NCI-H187 treated with DMSO at 0.1 percent for 48 hours (cell line): ENCODE measurements at regions not wholly inside any gene's neighbourhood (a gene's known extent, or its start where the extent isn't known, plus 50 kb on each side); places are given as distances from the start of the nearest gene placed in this dataset.
"Not testable (repeated sequence)": the region's sequence is repeated elsewhere in the genome, so short reads cannot be mapped to it uniquely, and the experiment has no call there.

Source experiments
- DNase-seq: peaks from one replicate; lab custom pipeline; 2025; lab: John Stamatoyannopoulos, UW

DNA sequence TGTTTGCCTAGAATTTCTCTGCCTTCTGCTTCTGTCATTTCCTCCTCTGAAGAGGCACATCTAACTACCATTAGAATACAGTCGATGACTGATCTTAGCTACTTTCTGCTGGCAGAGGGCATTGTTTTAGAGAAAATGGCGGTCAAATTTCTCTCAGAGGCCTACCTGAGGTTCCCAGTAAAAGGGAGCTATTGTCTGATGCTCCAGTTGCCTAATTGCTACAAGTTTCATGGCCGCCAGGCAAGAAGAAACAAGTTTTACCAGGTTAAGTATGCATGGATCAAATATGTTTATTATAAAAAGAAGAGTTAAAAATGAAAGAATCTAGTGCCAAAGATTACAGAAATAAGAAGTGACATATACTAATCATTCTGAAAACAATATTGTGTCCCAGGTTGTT, 416.6 kb downstream of the DSC3 start:
- DNase-seq: no peak

DNA sequence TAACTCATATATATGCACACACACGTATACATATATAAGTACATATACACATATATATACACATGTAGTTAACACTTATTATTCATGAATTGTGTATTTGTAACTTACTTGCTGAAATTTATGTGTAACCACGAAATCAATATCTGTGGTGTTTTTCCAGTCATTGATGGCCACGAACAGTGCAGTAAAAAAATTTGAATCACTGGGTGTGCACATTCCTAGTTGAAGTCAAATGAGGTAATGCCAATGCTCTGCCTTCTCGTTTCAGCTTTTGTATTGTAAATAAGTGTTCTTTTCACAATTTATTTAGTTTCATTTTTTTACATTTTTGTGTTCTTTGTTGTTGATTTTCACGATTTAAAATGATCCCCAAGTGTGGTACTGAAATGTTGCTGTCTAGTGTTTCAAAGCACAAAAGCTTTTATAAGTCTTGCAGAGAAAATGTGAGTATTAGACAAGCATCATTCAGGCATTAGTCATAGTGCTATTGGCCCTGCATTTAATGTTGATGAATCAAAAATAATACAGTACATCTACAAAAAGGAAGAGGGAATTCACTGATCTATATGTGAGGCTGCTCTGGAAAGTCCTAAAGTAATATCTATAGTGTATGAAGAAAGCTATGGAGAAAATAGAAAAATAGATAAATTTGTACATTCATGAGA, 419.0 kb downstream of the DSC3 start:
- no peak for DNase-seq

DNA sequence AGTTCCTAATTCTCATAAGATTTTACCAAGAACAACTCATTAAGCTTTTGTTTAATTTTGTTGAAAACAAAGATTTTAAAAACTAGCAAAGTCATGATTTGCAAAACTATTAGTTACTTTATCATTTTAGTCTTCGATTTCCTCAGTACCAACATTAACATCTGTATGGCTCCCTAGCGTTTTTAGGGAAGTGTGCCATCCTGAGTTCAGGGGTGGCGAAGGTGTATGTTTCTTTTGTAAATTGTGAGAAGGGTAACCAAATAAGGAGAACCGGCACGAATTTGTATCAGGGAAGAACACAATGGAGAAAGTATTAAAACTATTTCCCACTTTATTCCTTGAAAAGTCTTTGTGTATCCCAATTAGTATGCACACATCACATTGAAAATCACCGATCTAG, 419.9 kb downstream of the DSC3 start:
- DNase-seq: no peak

DNA sequence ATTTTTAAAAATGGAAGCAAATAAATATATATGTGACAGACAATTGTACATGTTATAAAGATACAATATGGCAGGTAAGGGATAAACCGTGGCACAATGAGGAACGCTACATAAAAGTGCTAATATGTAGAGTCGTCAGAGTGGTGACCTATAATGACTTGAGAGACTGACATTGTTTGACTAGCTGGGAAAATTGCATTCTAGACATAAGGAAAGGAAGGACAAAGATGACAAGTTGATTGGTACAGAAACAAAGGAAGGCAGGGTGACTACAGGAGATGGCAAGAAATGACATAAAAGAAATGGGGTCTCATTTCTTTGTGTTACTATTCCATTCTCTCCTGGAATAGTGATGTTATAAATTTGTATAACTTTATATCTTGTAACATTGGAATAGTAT, 420.4 kb downstream of the DSC3 start:
- no peak for DNase-seq

DNA sequence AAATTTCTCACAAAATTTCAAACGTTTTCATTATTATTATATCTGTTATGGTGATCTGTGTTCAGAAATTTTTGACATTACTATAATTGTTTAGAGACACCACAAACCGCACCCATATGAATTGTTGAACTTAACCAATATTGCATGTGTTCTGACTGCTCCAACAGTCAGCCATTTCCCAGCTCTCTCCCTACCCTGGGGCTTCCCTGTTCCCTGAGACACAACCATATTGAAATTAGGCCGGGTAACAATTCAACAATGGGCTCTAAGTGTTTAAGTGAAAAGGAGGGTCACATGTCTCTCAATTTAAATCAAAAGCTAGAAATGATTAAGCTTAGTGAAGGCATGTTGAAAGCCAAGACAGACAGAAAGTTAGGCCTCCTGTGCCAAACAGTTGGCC, 424.0 kb downstream of the DSC3 start:
- no peak for DNase-seq

DNA sequence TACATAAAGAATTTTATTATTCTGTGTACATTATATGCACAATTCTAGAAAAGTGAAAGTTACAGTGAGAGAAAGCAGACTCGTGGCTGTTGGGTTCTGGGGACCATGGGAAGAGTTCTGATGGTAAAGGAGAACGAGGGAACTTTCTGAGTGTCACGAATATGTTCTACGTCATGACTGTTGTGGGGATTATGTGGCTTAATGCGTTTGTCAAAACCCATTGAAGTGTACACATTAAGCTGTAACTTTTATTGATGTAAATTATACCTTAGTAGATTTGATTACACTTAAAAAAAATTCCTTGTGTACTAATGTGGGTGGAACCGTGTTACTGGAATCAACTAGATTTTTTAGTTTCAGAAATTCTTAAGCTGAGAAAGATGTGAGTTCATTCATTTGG, 426.1 kb downstream of the DSC3 start:
- DNase-seq: no peak

DNA sequence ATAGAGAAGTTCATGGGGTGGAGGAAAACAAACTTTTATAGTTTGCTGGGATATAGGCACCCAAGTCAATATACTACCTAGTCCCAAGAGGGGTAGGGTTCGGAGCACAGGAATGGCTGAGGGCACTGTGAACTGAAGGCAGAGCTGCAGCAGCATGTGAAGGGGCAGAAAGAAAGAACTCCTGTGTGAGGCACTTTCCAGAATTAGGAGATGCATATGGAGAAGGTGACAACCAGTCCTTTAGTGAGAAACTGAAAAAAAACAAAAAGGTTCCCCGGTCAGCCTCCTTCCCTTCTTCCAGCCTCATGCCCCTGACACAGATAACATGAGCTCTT, 429.1 kb downstream of the DSC3 start:
- no peak for DNase-seq

DNA sequence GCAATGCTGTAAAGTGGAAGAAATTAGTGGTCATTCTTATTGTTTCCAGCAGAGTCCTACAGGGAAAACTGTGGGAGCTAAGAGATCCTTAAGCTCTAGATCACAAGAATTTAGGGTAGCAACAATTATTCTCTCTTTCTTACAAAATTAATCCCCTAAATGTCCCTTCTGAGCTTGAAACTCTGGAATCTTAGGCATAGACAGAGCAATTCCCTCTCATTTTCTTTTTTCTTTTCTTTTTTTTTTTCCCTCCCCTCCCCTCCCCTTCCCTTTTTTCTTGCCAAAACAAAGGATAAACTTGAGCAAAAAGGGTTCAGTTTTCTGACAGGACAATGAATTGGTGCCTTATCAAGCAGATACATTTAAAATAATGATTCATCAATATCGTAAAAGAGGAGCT, 441.0 kb downstream of the DSC3 start:
- no peak for DNase-seq

DNA sequence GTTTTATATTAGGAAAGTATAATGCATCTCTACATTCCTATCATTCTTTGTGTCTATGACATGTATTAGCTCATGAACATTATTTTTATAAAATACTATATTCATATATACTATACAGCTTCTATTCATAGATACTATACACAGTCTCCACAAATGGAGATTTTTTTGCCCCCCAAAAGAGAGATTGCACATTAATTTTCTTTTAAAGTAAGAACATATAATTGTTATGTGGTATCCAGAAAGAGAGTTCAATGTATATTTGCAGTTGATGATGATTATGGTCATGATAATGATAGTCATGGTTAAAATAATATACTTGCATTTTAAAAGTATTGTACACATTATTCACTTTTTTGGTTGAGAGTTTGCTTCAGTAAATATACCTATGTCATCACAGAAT, 445.3 kb downstream of the DSC3 start:
- DNase-seq: no peak

DNA sequence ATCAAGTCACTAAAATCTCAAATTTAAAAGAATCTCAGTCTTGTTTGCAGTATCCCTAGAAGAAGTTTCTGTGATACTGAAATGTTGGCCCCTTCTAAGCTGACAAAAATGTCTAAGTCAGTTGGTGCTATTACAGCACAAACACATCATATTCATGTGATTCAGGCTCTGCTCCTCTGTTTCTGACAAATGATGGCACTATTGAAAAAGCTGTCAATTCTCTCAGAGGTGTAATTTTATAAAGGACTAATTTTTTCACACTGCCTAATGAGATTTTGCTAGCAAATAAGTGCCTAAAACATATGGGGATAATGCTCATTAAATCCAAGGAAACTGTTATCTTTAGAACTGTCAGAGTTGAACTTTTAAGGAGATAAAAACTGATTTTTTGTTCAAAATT, 445.9 kb downstream of the DSC3 start:
- no peak for DNase-seq

DNA sequence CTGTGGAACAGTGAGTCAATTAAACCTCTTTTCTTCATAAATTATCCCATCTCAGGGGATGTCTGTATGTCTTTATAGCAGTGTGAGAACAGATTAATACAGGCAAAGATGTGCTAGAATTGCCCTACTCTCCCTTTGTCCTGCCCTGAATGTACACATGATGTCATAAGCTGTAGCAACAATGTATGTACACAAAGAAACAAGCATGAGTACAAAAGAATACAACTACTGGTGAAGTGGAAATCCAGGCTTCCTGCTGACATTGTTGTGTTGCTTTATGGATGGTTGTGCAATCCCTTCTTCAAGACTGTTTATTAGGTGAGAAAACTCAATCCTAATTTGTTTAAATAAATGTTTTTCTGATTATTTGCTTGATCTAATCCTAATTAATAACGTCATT, 446.6 kb downstream of the DSC3 start:
- DNase-seq: no peak

DNA sequence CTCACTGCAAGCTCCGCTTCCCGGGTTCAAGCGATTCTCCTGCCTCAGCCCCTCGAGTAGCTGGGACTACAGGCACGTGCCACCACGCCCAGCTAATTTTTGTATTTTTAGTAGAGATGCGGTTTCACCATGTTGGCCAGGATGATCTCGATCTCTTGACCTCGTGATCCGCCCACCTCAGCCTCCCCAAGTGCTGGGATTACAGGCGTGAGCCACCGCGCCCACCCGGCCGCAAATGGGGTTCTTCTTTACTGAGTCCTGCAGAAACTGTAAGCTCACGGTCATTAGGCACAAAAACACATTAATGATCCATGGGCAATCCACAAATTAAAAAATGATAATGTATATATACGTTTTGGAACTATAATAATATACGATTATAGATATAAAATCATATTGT, 447.6 kb downstream of the DSC3 start:
- not testable (repeated sequence) for DNase-seq

DNA sequence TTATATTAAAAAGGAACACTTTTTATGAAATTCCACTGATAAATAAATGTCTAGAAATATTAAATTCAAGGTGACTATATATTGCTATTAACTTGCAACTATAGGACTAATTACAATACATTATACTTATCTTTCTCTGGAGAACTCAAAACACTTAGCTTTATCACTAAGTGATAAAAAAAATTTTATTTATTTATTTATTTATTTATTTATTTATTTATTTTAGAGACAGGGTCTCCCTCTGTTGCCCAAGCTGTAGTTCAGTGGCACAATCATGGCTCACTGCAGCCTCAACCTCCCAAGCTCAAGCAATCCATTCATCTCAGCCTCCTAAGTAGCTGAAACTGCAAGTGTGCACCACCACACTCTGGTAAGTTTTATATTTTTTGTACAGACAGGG, 451.1 kb downstream of the DSC3 start:
- DNase-seq: no peak

DNA sequence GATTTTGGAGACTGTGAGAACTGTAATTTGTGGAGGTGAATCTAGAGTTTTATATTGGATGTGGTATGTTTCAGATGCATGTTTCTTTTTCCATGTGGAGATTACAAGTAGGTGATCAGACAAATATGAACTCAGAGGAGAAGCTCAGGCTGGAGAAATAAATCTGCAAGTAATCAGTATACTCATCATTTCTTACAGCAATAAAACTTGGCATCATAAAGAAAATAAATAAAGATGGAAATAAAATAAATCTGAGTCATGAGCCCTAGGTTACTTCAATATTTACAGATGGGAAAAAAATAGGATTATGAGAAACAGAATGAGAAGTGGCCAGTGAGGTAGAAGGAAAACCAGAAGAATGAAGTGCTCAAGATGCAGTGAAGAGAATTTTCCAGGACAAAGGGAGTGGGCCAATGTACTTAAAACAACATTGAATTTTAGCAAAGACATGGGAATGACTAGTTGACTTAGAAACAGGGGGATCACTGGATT, 453.8 kb downstream of the DSC3 start:
- no peak for DNase-seq

DNA sequence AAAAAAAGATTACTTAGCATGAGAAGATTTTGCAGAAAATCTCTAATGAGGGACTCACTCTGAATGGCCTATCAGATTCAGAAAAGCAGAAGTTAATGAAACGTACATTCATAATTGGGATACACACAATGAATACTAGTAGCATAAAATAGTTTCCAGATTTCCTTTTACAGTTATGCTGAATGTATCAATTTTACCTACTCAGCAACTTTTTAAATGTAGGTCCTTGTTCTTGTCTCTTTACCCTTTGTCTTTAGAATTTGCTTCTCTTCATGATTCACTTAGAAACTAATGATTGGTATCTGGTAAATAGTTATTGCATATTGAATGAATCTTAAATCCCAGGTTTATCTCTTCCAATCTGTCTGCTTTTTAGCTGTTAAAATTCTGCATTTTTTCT, 458.8 kb downstream of the DSC3 start:
- no peak for DNase-seq

DNA sequence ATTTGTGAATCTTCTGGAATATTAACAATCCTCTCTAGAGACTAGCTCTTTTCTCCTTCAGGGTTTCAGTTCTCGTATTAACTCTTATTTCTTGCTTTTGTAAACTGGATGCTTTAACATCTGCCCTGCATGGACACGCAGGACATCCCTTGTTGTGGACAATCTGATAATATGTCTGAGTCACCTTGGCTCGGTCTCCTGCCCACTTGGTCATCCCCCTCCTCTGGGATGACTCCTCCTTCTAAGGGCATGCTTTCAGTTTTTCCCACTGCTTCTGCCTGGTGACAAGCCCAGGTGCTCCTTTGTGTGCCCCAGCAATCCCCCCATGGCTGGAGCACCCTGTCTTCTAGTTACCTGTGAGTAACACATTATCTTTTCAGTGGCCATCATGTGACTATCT, 460.5 kb downstream of the DSC3 start:
- DNase-seq: no peak

DNA sequence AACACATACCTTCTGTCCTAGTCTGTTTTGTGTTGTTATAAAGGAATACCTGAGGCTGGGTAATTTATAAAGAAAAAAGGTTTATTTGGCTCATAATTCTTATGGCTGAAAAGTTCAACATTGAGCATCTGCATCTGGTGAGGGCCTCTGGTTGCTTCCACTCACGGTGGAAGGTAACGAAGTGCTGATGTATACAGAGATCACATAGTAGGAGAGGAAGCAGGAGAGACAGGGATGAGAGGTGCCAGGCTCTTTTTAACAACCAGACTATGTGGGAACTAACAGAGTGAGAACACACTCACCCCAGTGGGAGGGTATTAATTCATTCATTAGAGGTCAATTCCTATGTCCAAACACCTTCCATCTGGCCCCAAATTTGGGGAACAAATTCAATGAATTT, 463.8 kb downstream of the DSC3 start:
- no peak for DNase-seq

DNA sequence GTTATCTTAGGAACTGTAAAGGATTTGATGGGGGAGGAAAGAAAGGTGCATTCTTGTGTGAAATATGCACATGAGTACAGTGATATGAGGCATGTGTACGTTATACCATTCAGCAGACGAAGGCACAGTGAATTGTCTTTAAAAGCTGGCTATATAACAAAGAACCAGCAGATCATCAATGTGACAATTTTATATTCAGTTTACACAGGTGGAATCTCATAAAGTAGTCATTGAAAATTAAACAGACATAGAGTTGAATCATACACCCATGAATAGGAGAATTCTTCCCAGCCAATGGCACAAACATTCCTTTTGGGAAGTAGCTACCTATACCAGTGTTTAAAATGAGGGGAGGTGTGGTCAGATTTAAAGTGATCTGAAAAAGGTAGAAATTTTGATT, 470.3 kb downstream of the DSC3 start:
- DNase-seq: no peak

DNA sequence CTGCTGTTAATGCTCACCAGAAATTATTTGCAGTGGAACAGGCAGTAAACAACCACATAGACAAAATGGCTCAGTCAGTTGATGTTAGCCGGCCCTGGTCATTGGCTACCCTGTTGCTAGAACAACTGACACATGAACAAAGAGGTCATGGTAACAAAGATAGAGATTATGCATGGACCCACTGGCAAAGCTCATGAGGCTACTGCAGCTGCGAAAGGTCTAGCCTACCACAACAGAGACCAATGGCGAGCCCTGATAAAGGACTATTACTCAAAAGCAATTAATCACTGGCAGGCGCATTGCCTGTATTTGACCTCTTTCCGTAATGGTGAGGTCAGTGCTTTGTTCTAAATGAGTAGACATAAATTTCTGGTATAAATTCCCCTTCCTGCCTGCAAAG, 474.2 kb downstream of the DSC3 start:
- DNase-seq: no peak

DNA sequence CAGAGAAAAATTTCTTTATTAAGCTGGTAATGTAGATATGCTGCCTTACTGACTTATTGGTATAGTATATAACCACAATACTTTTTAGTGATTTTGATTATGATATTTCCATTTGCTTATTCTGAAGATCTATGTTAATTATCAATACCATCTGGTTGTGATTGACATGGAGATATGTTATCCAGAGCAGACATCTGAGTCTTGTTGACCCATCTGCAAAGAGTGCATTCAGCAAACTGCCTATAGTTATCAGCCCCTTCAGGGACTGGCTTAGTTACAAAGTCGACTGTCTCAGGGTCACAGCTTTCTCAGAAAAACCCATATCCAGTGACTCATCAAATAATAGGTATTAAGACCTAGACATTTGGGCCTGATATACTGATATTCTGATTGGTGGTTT, 475.7 kb downstream of the DSC3 start:
- no peak for DNase-seq

DNA sequence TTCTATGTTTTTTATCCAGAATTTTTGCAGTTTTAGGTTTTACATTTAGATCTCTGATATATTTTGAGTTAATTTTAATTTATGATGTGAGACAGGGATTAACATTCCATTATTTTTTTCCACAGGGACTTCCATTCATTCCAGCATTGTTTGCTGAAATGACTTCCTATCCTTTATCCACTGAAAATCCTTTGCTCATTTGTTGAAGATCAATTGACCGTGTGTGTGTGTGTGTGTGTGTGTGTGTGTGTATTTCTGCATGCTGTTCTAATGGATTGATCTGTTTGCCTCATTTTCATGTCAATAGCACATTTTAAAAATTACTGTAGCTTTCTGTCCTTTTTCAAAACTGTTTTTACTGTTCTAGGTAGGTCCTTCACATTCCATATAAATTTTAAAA, 480.3 kb downstream of the DSC3 start:
- DNase-seq: no peak

DNA sequence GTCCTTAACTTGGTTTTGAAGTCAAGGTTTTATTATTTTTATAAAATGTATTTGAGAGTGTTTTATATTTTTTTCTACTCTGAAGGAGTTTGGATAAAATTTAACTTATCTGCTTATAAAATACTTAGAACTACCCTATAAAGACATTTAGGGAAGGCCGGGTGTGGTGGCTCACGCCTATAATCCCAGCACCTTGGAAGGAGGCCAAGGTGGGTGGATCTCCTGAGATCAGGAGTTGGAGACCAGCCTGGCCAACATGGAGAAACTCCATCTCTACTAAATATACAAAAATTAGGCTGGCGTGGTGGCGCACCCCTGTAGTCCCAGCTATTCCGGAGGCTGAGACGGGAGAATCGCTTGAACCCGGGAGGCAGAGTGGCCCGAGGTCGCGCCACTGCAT, 486.4 kb downstream of the DSC3 start:
- DNase-seq: no peak

DNA sequence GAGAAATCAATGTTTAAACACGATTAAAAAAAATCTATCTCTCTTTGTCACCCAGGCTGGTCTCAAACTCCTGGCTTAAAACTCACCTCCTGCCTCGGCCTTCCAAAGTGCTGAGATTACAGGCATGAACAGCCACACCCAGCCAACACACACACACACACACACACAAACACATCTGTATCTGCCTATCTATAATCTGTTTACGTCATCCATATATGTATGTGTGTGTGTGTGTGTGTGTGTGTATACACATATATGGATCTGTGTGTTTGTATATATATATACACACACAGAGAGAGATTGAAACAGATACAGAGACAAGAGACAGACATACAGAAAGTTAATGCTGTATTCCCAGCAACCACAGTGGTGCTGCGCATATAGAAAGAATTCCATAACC, 497.1 kb downstream of the DSC3 start:
- DNase-seq: no peak

DNA sequence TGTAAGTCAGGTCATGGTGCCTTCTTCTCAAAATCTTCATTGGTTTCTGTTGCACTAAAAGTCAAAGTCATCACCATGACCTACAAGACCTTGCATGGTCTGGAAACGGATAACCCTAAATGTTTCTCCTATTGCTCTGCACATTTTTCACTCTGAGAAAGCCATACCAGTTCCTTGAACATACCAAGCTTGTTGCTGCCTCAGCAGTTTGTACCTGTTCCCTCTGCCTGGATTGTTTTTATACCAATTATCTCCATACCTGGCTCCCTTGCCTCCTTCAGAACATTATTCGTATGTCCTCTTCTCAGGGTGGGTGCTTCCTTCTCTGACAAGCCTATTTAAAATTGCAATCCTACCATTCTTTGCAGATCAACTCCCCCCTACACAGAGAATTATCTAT, 498.4 kb downstream of the DSC3 start:
- DNase-seq: no peak

DNA sequence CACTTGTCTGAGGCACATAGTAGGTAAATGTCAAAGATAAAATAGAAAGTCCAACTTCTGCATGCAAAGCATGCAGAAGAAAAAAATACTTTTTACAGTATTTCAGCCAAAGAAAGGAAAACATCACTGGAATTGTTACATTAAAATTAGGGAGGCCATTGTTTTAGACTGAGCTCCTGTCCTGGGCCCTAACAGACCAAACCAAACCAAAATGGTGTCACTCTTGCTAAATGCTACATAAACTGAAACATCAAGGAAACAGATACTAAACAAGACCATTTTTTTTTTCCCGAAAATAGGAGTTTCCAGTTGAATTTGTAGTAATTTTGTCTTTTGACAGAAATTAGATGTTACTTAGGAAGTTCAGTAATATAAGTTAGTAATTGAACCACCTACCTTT, 508.8 kb downstream of the DSC3 start:
- no peak for DNase-seq
